ENCODE measurements at regions not wholly inside any gene's neighbourhood (a gene's known extent, or its start where the extent isn't known, plus 50 kb on each side); places are given as distances from the start of the nearest gene placed in this dataset.

DNA sequence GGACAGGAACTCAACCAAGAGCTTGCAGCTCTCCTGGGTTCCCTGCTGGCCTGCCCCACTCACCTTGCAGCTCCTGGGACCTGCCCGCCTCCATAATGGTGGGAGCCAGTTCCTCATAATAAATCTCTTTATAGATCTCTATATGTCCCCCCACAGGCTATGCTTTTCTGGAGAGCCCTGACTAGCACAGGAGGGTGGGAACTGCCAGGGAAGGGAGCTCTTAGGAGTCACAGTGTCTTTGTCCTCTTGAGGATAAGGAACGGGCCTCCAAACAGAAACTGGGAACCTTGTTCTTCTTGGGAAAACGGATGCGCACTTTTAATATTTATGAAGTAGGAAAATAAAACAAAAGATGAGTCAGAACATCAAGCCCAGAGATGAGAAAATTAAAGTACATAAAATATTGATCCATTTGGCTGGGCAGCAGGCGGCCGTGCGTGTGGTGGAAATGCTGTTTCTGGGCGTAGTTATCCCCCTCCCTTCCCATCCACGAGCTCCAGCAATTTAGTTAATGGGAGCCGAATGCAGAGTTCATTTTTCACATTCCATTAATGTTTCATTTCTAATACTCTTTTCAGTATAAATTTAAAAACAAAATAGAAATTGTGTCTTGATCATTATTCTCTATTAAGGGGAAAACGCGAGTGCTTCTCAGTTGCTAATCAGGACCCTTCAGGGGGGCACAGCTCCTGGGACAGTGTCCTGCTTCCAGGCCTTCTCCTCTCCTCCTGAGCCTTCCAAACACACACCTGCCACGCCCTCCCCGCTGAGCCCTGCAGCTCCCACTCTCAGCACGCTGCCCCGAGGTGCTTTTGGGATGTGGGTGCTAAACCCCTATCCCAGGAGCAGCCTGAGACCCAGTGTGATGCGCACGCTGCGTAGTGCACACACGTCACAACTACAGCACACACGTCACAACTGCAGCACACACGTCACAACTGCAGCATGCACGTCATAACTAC is 323.3 kb upstream of the AJAP1 start:
- DNase-seq = peak; percentile 35

DNA sequence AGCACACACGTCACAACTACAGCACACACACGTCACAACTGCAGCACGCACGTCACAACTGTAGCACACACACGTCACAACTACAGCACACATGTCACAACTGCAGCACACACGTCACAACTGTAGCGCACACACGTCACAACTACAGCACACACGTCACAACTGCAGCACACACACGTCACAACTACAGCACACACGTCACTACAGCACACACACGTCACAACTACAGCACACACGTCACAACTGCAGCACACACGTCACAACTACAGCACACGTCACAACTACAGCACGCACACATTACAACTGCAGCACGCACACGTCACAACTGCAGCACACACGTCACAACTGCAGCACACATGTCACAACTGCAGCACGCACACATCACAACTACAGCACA is 322.6 kb upstream of the AJAP1 start:
- no peak for DNase-seq

- no peak for DNase-seq
These were observed 317.9 kb upstream of the AJAP1 start for GRCh38 chr1:4336507-4336906.

DNA sequence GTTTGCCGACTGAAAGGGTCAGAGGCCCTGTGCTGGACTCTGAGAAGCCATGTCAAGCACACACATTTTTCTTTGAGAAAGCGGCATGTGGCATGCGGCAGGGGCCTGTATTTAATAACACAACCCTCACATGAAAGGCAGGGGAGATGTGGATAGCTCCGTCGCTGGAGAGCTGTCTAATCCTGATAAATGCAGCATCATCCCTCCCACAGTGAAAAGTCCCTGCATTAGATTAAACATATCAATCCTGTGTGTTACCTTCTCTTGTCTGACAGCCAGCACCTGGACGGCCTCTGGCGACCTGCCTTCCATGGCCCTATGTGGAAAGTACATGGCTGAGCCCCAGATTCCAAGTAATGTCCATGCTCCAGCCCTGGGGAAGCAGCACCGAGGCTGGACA is 313.0 kb upstream of the AJAP1 start:
- no peak for DNase-seq

- no peak for DNase-seq
These were observed 310.2 kb upstream of the AJAP1 start for GRCh38 chr1:4344065-4344732.

- DNase-seq = no peak
These were observed 309.3 kb upstream of the AJAP1 start for GRCh38 chr1:4345094-4345493.

DNA sequence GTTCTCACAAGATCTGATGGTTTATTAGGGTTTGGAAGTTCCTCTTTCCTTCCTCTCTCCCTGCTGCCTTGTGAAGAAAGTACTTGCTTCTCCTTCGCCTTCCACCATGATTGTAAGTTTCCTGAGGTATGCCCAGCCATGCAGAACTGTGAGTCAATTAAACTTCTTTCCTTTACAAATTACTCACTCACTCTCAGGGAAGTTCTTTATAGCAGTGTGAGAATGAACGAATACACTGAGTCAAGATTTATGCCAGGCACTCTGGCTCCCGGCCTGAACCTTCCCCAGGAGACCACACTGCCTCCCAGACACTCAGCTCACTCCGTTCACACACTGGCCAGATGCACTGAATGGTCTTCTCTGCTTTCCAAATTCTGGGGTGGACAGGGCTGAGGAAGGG is 308.3 kb upstream of the AJAP1 start:
- no peak for DNase-seq

GRCh38 chr1:4351453-4351852 is 303.0 kb upstream of the AJAP1 start:
- no peak for DNase-seq

GRCh38 chr1:4353090-4353856 is 301.1 kb upstream of the AJAP1 start:
- DNase-seq = no peak

DNA sequence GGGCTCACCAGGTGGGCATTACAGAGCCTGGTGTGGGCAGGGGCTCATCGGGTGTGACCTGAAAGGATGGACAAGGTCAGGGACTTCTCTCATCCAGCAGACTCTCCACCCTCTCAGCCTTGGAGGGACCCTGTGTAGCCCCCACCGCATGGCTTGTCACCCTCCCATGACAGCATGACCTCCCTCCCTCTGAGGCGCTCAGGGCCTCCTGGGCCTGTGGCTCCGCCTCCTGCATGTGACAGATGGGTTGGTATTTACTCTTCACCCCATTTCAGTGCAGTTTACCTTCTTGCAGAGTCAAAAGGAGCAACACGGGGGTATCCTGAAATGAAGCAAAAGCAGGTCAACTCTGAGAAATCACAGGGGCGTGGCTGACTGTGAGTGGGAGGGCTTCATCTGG is 298.6 kb upstream of the AJAP1 start:
- DNase-seq = no peak

DNA sequence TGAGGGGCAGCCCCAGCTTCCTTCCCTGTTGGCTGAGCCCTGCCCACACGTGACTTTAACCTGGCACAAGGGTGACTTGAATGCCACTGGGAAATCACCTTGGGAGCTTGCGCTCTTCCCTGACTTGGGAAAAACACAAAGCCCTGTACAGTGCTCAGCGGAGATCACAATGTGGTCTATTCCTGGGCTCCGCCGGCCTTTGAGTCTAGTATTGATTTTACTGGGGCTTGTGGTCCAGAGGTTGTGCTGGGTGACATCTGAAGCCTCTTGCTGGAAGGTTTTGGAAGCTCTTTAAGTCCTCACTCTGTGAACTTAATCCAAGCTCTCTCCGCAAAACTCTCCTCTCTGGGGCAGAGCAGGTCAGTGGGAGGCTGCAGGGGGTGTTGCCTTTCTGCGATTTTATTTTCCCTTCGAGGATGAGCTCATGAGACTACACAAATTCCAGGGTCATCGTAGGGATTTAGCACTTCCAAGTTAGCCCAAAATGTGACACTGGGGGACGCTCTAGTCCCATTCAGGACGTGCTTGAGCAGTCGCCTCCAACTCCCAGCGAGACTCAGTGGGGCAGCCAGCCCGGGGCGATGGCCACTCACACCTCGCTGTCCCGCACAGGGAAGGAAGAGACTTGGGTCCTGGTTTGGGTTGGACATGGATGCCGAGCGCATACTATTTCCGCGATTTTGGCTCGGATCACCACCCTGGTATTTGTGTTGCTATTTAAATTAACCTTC is 291.9 kb upstream of the AJAP1 start:
- no peak for DNase-seq

GRCh38 chr1:4366091-4366490 is 288.3 kb upstream of the AJAP1 start:
- DNase-seq = no peak

GRCh38 chr1:4367230-4367777 is 287.1 kb upstream of the AJAP1 start:
- no peak for DNase-seq

DNA sequence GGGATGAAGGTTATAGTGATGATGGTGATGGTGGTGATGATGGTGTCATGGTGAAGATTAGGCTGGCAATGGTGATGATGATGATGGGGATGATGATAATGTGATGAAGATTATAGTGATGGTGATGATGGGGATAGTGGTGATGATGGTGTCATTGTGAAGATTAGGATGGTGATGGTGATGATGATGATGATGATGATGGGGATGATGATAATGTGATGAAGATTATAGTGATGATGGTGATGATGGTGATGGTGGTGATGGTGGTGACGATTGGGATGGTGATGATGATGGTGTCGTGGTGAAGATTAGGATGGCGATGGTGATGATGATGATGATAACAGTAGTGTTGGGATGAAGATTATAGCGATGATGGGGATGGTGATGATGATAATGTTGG is 285.1 kb upstream of the AJAP1 start:
- no peak for DNase-seq

DNA sequence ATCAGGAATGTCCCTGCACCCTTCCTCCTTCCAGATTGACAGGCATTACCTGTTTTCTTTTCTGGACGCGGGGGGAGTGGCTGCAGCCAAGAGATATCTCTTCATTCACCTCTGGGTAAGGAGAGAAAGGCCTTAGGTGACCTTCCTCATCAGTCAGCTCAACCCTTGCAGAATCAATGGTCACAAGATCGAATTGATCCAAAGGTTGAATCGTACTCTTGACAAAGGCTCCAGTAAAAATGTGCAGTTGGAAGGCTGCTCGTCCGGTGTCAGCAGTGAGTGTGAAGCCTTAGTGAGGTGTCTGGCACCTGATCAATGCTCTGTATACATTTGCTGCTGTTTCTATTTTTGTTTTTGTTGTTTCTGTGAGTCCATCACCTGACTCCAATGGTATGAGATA is 282.6 kb upstream of the AJAP1 start:
- DNase-seq = no peak

- DNase-seq = no peak
These were observed 278.6 kb upstream of the AJAP1 start for GRCh38 chr1:4375812-4376211.

DNA sequence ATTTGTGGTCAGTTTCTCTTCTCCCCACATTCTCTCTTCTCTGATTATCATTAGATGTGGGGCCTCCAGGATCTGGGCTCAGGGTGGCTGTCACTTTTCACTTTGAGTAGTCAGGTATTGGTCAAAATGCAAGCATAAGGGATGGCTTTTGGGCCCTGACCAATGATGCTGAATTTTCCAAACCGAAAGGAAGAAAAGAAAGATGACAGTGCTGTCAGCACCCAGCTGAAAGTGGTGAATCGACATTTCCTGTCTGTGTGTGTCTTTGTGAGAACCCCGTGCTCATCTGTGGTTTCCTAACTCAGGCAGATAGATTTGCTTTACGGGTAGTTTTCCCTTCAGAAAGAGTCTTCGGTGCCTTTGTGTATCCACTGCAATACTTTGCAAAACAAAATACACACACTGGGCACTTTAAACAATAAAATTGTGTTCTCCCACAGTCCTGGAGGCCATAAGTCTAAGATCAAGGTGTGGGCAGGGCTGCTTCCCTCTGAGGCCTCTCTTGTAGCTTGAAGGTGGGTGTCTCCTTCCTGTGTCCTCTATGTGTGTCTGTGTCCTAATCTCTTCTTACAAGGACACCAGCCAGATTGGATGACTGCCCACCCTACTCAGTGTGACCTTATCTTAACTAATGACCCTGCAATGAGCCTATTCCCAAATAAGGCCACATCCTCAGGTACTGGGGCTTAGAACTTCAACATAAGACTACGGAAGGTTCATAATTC is 274.8 kb upstream of the AJAP1 start:
- DNase-seq = no peak

- DNase-seq = no peak
These were observed 273.7 kb upstream of the AJAP1 start for GRCh38 chr1:4380564-4381168.

- no peak for DNase-seq
These were observed 261.2 kb upstream of the AJAP1 start for GRCh38 chr1:4393191-4393590.

GRCh38 chr1:4394366-4394765 is 260.0 kb upstream of the AJAP1 start:
- no peak for DNase-seq

DNA sequence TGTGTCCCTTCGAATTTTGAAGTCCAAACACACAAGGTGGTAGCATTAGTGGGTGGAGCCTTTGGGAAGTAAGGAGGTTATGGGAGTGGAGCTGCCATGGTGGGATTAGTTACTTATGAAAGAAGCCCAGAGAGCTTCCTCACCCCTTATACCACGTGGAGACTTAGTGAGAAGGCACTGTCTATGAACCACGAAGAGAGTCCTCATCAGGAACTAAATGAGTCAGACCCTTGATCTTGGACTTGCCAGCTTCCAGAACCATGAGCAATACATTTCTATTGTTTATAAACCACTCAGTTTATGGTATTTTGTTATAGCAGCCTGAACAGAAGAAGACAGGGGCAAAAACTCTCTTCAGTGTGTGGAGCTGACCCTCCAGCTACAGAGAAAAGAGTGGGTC is 259.3 kb upstream of the AJAP1 start:
- DNase-seq = no peak

Data from eye (tissue), 1 donor.